Right kidney (tissue), 1 donor: ENCODE measurements at regions not wholly inside any gene's neighbourhood (a gene's known extent, or its start where the extent isn't known, plus 50 kb on each side); places are given as distances from the start of the nearest gene placed in this dataset.
"Not testable (repeated sequence)": the region's sequence is repeated elsewhere in the genome, so short reads cannot be mapped to it uniquely, and the experiment has no call there.

Experiments
- DNase-seq: peaks from one replicate; pipeline ENCODE4 v3.0.0-alpha.2; 2016

GRCh38 chr5:179407191-179408175 is 62.2 kb upstream of the ADAMTS2 start:
- no peak for DNase-seq

- no peak for DNase-seq
Measured at GRCh38 chr5:179406031-179406961, 61.0 kb upstream of the ADAMTS2 start.

- DNase-seq, result no peak
Measured at GRCh38 chr5:179405426-179406030, 60.3 kb upstream of the ADAMTS2 start.

GRCh38 chr5:179405054-179405416 is 59.8 kb upstream of the ADAMTS2 start:
- no peak for DNase-seq

GRCh38 chr5:179404321-179405053 is 59.2 kb upstream of the ADAMTS2 start:
- no peak for DNase-seq

- DNase-seq, result no peak
Measured at GRCh38 chr5:179403426-179404147, 58.3 kb upstream of the ADAMTS2 start.

GRCh38 chr5:179400435-179400834 is 55.2 kb upstream of the ADAMTS2 start:
- not testable (repeated sequence) for DNase-seq

- DNase-seq, result no peak
Measured at GRCh38 chr5:179400020-179400419, 54.8 kb upstream of the ADAMTS2 start.

GRCh38 chr5:179399327-179399726 is 54.1 kb upstream of the ADAMTS2 start:
- DNase-seq, result not testable (repeated sequence)

GRCh38 chr5:179397516-179397915 is 52.3 kb upstream of the ADAMTS2 start:
- no peak for DNase-seq
